Mucosa of gallbladder (tissue), 1 donor: ENCODE measurements at regions not wholly inside any gene's neighbourhood (a gene's known extent, or its start where the extent isn't known, plus 50 kb on each side); places are given as distances from the start of the nearest gene placed in this dataset.

Experiments
- DNase-seq: peaks from one replicate; pipeline ENCODE4 v3.0.0-alpha.2; 2020; ENCODE audit warnings: low spot score
- donor health status: DM: no; HTN: no; CAD: no.

DNA sequence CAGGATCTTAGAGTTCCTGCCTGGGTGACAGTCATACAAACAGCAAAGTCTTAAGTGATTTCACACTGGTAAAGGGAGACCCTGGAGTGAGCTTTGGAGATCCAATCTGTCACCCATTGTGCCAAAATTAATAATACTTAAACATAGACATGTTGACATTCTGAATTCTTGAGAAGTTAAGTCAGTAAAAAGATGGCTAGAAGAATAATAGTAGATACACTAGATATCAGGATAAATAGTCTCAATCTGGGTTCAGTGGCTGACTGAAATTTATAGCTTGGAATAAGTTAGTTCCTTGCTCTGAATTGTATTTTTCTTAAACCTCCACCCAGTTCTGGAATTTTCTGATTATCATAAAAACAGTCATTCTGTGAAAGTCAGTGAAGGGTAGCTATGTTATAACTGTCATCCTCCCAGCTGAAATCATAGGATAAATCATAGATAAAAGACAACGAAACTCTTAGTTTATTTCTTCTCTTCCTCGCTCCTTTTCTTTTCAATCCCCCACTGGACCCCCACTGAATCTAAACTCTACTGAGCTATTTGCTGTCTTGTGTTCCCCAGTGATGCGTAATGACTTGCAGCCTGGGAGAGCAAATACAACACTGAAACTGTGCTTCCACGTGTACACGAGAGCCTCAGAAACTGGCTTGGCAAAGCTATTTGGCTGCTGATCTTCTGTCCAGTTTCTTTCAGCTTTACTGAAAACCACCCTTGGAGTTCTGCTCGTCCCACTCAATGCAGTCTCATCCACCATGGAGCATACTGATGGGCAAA lies 175.4 kb upstream of the TP63 start:
- no peak for DNase-seq

DNA sequence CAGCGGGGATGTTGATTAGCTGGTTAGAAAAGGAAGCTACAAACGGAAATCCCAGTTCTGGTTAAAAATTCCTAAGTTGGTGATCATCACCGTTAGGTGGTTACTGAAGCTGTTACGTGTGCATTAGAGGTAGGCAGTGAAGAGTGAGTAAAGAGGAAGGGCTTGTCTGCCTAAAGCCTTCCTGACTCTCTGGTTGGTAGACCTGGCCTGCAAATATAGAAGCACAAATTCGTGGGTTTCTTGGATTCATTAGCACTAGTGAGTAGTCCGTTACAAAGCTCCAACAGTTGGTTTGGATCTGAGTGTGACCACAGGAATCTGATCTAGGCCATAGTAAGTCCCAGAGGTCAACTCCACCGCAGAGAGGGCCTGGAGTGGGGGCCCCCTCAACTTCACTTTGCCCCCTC lies 174.0 kb upstream of the TP63 start:
- DNase-seq: no peak

- DNase-seq: no peak
Observed at GRCh38 chr3:189457631-189458412, 173.4 kb upstream of the TP63 start.

GRCh38 chr3:189458528-189458927 lies 172.7 kb upstream of the TP63 start:
- DNase-seq: no peak

DNA sequence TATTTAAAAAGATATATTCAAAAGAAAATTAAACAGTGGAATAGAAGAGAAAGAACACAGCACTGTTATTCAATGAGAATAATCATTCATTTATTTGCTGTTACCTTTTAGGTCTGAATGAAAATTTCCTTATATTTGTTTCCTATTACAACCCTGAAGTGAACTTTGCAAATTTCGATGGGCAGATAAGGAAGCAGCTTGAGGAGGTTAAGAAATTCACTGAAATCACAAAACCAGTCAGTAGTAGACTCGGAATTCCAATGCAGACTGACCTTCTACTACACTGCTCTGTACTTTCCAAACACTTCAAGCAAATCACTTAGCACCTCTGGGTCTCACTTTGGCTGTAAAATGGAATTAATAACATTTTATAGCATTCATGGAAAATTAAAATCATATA lies 172.0 kb upstream of the TP63 start:
- no peak for DNase-seq

DNA sequence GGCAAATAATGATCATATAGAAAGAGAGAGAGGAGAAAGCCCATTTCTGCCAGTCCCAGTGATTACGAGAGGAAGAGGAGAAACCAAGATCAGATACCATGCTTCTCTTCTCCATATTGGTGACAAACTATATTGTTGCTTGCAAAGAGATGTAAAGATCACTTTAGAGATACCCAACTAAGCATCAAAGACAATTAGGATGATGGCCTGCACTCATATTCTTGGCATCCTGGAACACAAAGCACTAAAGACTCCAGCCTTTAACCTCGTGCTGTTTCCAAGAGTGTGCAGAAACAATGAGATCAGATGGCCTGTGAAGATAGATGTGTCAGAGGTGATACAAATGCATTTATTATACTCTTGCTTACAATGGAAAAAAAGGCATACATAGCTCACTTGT lies 170.7 kb upstream of the TP63 start:
- no peak for DNase-seq

GRCh38 chr3:189464799-189465198 lies 166.4 kb upstream of the TP63 start:
- DNase-seq: no peak

DNA sequence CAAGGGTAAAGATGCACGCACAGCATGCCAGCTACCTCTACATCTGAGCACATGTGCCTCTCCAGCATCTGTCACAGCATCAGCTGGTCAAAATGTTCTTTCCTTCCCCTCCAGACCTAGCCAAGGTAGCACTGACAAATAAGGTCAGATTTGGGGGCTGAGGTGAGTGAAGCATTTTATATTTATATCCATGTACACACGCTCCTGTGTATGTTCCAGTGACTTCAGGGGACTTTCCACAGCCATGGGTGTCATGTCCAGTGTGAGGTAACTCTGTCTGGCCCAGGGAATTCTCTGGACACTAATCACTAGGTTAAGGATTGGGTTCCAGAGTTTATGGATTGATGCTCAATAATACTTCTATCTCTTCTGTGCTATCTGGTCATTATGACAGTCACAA lies 165.2 kb upstream of the TP63 start:
- no peak for DNase-seq

DNA sequence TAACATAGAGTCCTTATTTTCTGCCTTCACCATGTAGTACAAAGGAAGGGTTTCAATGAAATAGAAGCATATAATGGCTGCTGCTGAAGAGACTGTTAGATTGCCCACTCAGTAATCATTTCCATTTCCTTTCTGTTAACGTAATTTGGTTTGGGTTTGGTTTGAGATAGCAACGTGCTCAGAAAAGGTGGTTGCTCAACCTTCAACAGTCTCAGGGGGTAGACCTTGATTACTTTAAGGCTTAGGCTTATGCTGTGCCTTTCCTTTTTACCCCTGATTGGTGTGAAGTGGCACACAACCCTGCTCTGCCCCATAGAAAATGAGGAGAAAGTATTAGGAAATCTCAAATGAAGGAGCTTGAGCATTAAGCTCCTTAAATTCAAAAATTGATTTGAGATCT lies 163.7 kb upstream of the TP63 start:
- no peak for DNase-seq

GRCh38 chr3:189474944-189475343 lies 156.2 kb upstream of the TP63 start:
- no peak for DNase-seq

DNA sequence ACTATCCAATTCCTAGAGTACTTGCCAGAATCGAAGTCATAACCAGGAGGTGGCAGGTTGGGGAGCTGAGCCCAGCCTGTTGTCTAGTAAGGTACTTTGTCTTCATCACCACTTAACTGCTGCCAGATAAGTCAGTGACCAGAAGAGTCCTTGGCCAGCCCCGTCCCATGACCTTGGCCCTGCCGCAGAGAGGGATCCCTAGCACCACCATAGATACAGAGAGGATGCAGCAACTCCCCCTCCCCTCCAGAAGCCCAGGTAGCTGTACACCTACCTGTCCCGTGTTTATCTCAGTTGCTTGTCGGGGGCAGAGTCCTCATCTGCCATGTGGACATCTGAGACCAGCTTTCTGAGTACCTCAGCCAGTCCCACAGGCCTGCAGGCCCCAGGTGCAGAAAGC lies 153.6 kb upstream of the TP63 start:
- no peak for DNase-seq

DNA sequence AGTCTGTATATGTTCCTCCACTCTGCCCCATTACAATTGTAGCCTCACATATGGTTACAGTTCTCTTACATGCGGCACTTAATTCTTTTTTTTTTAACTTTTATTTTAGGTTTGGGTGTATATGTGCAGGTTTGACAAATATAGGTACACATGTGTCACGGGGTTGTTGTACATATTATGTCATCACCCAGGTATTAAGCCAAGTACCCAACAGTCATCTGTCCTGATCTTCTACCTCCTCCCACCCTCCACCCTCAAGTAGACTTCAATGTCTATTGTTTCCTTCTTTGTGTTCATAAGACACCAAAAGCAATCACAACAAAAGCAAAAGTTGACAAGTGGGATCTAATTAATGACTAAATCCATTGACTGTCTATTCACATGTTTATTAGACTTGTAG lies 144.6 kb upstream of the TP63 start:
- no peak for DNase-seq

DNA sequence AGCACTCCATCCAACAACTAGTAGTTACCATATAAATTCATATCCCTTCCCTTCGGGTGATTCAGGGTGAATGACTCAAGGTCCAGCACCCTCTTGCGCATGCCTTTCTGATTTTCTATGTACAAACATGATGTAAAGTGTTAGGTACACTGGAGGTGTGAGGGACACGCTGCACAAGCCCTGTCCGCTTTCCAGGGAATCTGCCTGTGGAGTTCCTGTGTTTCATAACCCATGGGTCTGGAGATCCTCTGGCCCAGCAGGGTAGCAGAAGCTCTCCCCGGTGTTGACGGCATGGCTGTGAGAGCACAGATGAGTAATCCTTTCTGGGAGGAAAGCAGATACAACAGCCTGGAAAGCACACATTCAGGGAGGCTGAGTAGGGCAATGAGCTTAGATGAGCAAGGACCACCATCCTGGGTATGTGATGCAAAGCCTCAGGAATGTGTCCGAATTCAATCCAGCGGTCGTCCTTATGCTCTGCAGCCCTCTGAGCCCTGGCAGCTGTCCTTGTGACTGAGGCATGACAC lies 142.9 kb upstream of the TP63 start:
- DNase-seq: no peak

- no peak for DNase-seq
Observed at GRCh38 chr3:189490337-189490736, 140.9 kb upstream of the TP63 start.

GRCh38 chr3:189490749-189491148 lies 140.4 kb upstream of the TP63 start:
- no peak for DNase-seq

DNA sequence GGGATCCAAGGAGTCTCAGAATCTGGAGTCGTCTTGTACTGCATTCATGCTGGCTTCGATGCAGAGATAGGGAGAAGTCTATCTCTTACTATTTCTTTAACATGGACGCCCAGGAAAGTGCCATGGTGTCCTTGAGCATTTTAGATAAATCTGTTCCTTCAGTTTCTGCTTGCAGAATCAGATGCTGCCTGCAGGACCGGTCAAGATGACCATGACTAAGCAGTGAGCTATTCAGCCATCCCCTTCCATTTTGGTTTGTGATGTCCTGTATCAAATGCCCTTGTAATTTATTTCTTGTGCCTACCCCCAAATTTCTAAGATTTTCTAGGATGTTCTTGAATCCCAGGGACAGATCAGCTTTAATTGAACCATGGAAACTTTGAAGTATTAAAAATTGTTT lies 139.4 kb upstream of the TP63 start:
- DNase-seq: no peak

DNA sequence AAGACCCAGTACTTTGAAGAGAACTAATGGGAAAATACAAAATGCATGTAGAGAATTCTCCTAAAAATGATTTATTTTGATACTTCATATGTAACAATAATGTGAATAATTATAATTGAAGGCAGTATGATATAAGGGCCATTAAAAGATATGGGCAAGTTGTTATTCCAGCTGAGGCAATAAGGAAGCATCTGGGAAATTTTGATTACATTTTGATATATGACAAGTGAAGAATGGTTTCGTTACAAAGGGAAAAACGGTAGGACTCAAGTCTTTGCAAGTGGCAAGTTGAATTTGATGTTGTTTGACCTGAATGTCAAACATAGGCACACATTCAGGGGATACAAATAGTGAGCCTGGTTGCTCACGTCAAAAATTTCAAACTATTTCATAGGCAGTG lies 137.9 kb upstream of the TP63 start:
- DNase-seq: no peak

- no peak for DNase-seq
Observed at GRCh38 chr3:189494632-189495031, 136.6 kb upstream of the TP63 start.

DNA sequence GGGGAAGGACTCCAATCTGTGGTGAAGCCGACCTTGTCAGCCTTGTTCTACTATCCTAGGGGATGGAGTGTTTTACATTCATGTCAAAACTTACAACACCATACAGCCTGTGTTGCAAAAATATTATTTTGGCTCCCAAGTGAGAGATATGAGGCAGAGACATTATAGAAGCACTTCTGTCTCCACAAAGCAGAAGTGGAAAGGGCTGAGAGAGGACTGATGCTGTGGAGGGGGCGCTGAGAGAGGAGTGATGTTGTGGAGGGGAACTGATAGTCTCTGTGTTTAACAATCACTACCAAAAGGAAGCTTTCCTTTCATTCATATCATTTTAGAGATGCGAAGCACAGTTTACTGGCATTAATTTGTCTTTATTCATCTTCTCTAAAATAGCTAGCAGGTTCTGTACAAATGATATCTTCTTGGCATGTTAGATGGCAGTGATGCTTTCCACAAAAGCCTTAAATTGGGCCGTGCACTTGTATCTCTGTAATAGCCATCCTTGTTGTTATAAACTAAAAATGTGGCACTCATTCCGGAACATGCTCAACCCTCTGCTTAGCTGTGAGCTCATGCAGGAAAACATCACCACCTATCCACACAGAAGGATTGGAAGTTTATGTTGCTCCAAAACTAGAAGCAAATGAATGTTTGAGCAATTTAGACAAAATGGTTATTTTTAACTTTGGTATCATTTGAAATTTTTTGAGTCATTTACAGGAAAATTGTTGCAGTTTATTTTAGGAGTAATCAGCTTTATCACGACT lies 134.6 kb upstream of the TP63 start:
- DNase-seq: no peak

DNA sequence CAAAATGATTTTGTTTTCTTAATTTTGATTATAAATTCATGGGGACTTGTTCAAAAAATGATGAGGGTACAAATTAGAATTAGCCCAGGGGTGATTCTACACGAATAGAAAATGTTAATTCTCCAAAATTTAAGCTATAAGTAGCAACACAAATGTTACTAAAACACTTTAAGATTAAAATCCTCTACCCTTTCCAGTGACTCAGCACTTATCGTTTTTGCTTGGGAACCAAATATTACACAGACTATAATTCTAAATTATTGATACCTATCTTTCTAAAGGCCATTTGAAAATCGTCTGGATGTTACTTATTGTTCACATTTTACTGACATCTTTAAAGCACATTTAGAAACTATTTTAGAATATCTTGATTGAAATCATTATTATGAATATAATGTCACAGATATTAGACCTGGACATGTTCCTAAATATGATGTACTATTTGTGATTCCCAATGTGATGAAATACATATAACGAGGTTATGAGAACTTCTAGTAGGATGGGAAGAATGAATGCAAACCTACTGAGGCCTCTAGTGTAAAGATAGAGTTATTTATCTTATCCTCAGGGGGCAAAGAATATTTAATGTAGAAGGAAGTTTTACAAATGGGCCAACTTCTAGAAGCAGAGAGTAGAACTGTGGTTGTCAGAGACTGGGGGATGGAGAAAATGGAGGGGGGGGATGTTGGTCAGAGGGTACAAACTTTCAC lies 132.0 kb upstream of the TP63 start:
- DNase-seq: no peak

DNA sequence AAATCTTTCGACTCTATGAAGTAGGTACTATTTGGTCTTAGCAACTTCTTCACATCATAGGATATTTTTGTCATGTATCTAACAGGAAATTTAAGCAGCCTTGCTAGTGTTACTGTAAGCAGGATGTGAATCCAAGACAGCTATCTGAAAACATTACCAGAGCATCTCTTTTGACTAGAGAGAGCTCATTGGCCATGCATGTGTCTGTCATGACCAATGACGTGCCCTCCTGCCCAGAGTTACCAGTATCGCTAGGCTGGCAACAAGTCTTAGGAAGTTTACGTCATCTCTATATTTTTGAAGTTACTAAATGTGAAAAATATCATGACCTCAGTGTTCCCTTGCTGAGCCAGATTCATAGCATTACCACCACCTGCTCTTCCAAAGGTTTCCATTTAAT lies 130.9 kb upstream of the TP63 start:
- DNase-seq: no peak
